OCI-LY1 (cell line): ENCODE measurements at regions not wholly inside any gene's neighbourhood (a gene's known extent, or its start where the extent isn't known, plus 50 kb on each side); places are given as distances from the start of the nearest gene placed in this dataset.
"Not testable (repeated sequence)": the region's sequence is repeated elsewhere in the genome, so short reads cannot be mapped to it uniquely, and the experiment has no call there.

Source experiments
- H2AFZ ChIP-seq: fragments of 200-600 bp; sonication (generic), shearing (Covaris generic); 2 replicates; pipeline ENCODE4 v1.6.0; 2014; ENCODE audit warnings: antibody characterized with exemption, mild to moderate bottlenecking, low read length
- H3F3A ChIP-seq: fragments of 200-600 bp; sonication (generic), shearing (Covaris generic); 2 replicates; pipeline ENCODE4 v1.6.0; 2014; ENCODE audit warnings: mild to moderate bottlenecking, antibody characterized with exemption, low read length, moderate library complexity; ENCODE audit not compliant: insufficient read depth
- H3K27ac ChIP-seq: fragments of 200-600 bp; sonication (generic); 2 replicates; pipeline ENCODE4 v1.5.1; 2014; ENCODE audit warnings: low read length, mixed run types, mild to moderate bottlenecking, low read depth; ENCODE audit not compliant: poor library complexity, severe bottlenecking
- H3K27me3 ChIP-seq: fragments of 200-600 bp; sonication (generic); 2 replicates; pipeline ENCODE4 v1.6.0; 2014; ENCODE audit warnings: antibody characterized with exemption, mild to moderate bottlenecking, low read length, moderate library complexity; ENCODE audit not compliant: insufficient read depth
- H3K36me3 ChIP-seq: fragments of 200-600 bp; sonication (generic); 2 replicates; pipeline ENCODE4 v1.6.1; 2014; ENCODE audit warnings: mild to moderate bottlenecking, antibody characterized with exemption, low read length, moderate library complexity, mixed read lengths; ENCODE audit not compliant: insufficient read depth
- H3K4me1 ChIP-seq: fragments of 200-600 bp; sonication (generic); 2 replicates; pipeline ENCODE4 v1.5.1; 2014; ENCODE audit warnings: mild to moderate bottlenecking, low read length, moderate library complexity; ENCODE audit not compliant: insufficient read depth, severe bottlenecking
- H3K4me2 ChIP-seq: fragments of 200-600 bp; sonication (generic), shearing (Covaris generic); 2 replicates; pipeline ENCODE4 v1.6.1; 2014; ENCODE audit warnings: low read length
- H3K4me3 ChIP-seq: fragments of 200-600 bp; sonication (generic); 2 replicates; pipeline ENCODE4 v1.5.1; 2014; ENCODE audit warnings: low read length, low read depth, mild to moderate bottlenecking, mixed read lengths; ENCODE audit not compliant: poor library complexity, severe bottlenecking
- H3K79me2 ChIP-seq: fragments of 200-600 bp; shearing (Covaris generic); 2 replicates; pipeline ENCODE4 v1.6.1; 2016; ENCODE audit warnings: mixed run types, low read length, mixed read lengths; ENCODE audit not compliant: insufficient read depth
- H3K9ac ChIP-seq: fragments of 200-600 bp; sonication (generic), shearing (Covaris generic); 2 replicates; pipeline ENCODE4 v1.6.1; 2014; ENCODE audit warnings: mild to moderate bottlenecking, low read length, mixed read lengths
- H3K9me2 ChIP-seq: fragments of 200-600 bp; sonication (generic), shearing (Covaris generic); 2 replicates; pipeline ENCODE4 v1.6.1; 2014; ENCODE audit warnings: low read depth, mild to moderate bottlenecking, low read length, mixed read lengths
- H3K9me3 ChIP-seq: fragments of 200-600 bp; shearing (Covaris generic); 2 replicates; pipeline ENCODE4 v1.6.1; 2014; ENCODE audit warnings: low read length, mixed read lengths
- H4K20me1 ChIP-seq: fragments of 200-600 bp; sonication (generic), shearing (Covaris generic); 2 replicates; pipeline ENCODE4 v1.6.0; 2016; ENCODE audit warnings: mild to moderate bottlenecking, low read length; ENCODE audit not compliant: insufficient read depth
- EZH2 ChIP-seq: fragments of 200-600 bp; sonication (generic), shearing (Covaris generic); IDR thresholded peaks from 2 replicates; pipeline ENCODE4 v1.8.0; 2017; ENCODE audit warnings: borderline replicate concordance, mixed run types, mild to moderate bottlenecking, antibody characterized with exemption, low read length, moderate library complexity, mixed read lengths
- TF ChIP-seq, protein P1 (sequence below): fragments of 200-600 bp; sonication (generic), shearing (Covaris generic); IDR thresholded peaks from 2 replicates; pipeline ENCODE4 v1.5.1; 2017; ENCODE audit warnings: mild to moderate bottlenecking, antibody characterized with exemption, low read length, moderate library complexity, mixed read lengths

DNA sequence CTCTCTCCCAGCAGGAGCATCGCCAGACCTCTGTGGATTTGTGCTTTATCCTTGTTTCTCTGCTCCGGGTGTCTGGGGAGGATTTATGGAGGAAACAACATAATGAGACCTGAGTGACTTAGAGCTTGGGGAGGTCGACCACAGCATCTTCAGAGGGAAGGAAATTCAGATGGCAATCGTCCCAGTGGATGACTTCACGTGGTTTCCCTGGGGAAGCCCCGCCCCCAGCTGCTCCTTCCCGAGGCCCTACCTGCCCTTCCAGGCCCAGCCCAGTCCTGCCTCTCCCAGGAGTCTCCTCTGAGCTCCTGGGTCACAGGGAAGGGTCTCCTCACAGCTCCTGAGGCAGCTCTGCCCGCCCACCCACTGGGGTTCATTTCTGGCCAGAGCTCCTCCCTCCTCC lies 430.3 kb upstream of the SULF2 start:
- TF ChIP-seq, protein P1, sequence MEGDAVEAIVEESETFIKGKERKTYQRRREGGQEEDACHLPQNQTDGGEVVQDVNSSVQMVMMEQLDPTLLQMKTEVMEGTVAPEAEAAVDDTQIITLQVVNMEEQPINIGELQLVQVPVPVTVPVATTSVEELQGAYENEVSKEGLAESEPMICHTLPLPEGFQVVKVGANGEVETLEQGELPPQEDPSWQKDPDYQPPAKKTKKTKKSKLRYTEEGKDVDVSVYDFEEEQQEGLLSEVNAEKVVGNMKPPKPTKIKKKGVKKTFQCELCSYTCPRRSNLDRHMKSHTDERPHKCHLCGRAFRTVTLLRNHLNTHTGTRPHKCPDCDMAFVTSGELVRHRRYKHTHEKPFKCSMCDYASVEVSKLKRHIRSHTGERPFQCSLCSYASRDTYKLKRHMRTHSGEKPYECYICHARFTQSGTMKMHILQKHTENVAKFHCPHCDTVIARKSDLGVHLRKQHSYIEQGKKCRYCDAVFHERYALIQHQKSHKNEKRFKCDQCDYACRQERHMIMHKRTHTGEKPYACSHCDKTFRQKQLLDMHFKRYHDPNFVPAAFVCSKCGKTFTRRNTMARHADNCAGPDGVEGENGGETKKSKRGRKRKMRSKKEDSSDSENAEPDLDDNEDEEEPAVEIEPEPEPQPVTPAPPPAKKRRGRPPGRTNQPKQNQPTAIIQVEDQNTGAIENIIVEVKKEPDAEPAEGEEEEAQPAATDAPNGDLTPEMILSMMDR, result no peak
- TF ChIP-seq EZH2, result no peak

DNA sequence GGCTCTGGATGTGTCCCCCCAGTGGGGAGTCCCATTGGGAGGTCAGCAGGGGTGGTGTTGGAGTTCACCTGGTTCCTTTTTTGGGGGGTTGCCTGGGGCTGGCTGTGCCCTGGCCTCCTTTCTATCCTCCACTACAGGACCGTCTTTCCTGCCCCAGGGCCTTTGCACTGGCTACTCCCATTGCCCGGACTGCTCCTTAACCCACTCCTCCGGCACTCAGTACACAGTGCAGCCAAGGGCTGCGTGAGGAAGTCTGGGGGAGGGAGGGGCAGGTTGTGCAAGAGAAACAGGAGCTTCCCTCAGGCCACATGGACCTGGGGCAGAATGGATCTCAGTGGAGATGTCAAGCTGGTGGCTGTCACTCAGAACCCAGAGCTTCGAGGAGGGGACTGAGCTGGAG lies 429.3 kb upstream of the SULF2 start:
- H4K20me1 ChIP-seq, result no peaks in the 10 kb centered on the region
- H2AFZ ChIP-seq, result no peak overlapping the region
- no peaks in the 10 kb centered on the region for H3K79me2 ChIP-seq

More for the DNA sequence above, 430.3 kb upstream of the SULF2 start:
- H3K4me1 ChIP-seq, result no peaks in the 10 kb centered on the region
- no peaks in the 10 kb centered on the region for H3K9me3 ChIP-seq
- H4K20me1 ChIP-seq, result no peaks in the 10 kb centered on the region
- H3K79me2 ChIP-seq, result no peaks in the 10 kb centered on the region
- H3K4me2 ChIP-seq, result no peak overlapping the region
- H3F3A ChIP-seq, result no peaks in the 10 kb centered on the region
- H2AFZ ChIP-seq, result no peak overlapping the region
- no peak overlapping the region for H3K27ac ChIP-seq
- H3K27me3 ChIP-seq, result no peaks in the 10 kb centered on the region
- H3K4me3 ChIP-seq, result no peak overlapping the region
- H3K9ac ChIP-seq, result no peak overlapping the region
- no peaks in the 10 kb centered on the region for H3K36me3 ChIP-seq
- H3K9me2 ChIP-seq, result no peaks in the 10 kb centered on the region

DNA sequence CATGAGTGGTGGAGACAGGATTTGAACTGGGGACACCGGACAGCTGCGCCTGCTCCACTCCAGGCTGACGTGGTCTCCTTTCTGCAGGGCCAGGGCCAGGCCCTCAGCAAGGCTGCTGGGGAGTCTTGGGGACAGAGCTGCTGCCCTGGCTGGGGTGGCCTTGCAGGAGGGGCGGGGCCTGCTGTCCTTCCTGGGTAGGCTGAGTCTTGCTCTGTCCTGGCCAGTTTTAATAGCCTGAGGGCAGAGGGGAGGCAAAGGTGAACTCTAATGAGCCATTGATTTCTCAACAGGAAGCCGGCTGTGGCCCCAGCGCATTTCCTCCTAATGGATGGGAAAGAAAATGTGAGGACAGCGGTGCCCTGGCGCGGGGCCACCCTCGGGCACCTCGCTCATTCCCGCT lies 428.4 kb upstream of the SULF2 start:
- not testable (repeated sequence) for H3K4me1 ChIP-seq, H3K9ac ChIP-seq, H2AFZ ChIP-seq, H3F3A ChIP-seq, H3K9me2 ChIP-seq, H3K79me2 ChIP-seq, H3K36me3 ChIP-seq, H4K20me1 ChIP-seq, H3K27ac ChIP-seq, H3K4me3 ChIP-seq, H3K9me3 ChIP-seq, H3K27me3 ChIP-seq, H3K4me2 ChIP-seq

More for the DNA sequence above, 429.3 kb upstream of the SULF2 start:
- Histone ChIP-seq H3K9me3 (no peaks in the 10 kb centered on the region), H3K9me2 (no peaks in the 10 kb centered on the region), H3K36me3 (no peaks in the 10 kb centered on the region), H3F3A (no peaks in the 10 kb centered on the region), H3K4me3 (no peak overlapping the region), H3K27me3 (no peaks in the 10 kb centered on the region), H3K9ac (no peak overlapping the region), H3K27ac (no peak overlapping the region), H3K4me2 (no peak overlapping the region), H3K4me1 (no peaks in the 10 kb centered on the region)
- TF ChIP-seq, protein P1, result no peak
- TF ChIP-seq EZH2, result no peak

DNA sequence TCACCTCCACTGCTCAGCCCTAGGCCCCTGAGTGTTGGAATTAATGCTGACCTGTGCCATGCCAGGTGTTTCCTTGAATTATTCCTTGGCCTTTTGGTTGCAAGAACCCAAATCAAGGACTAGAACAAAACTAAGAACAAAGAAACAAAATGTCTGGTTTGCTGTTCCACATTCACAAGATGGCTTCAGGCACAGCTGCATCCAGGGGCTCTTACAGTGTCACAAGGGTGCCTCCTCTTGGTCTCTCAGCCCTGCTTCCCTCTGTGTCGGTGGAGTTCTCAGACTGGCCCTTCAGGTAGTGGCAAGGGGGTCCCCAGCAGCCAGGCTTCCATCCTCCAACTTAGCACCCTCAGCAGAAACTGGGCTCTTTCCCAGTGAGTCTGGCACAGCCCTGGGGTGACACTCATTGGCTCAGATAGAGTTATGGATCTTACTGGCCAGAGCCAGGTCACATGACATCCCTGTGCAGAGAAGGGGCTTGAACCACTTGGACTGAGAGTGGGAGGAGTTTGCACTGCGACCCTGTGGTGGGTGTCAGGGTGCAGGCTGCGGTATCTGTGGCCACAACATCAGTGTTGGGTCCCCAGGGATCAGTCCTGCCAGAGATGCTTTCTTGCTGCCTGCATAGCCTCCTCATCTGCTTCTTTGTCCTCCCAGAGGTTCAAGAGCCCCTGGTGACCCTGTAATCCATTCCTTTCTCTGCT lies 427.7 kb upstream of the SULF2 start:
- Histone ChIP-seq H3K9me2 (no peaks in the 10 kb centered on the region), H3K79me2 (no peaks in the 10 kb centered on the region), H3K27me3 (no peaks in the 10 kb centered on the region), H3K9ac (no peak overlapping the region), H3K9me3 (no peaks in the 10 kb centered on the region), H3K4me3 (no peak overlapping the region), H3F3A (no peaks in the 10 kb centered on the region), H2AFZ (no peak overlapping the region), H3K4me1 (no peaks in the 10 kb centered on the region), H3K27ac (no peak overlapping the region), H4K20me1 (no peaks in the 10 kb centered on the region), H3K4me2 (no peak overlapping the region), H3K36me3 (no peaks in the 10 kb centered on the region)
- no peak for TF ChIP-seq EZH2
- TF ChIP-seq, protein P1, result no peak
